IMR-90 (cell line): ENCODE measurements at regions not wholly inside any gene's neighbourhood (a gene's known extent, or its start where the extent isn't known, plus 50 kb on each side); places are given as distances from the start of the nearest gene placed in this dataset.

Experiments
- ATAC-seq: fragments of 200-7000 bp; cut with Tn5 transposase; 2 replicates; pipeline ENCODE4 v1.9.1; 2020; ENCODE audit warnings: low read depth, mild to moderate bottlenecking, moderate library complexity
- BruUV-seq: library from RNA; stranded (reverse); fragments of 400-500 nt; replicated peaks from 2 replicates; lab custom pipeline; 2021; lab: Mats Ljungman, UMichigan
- CTCF ChIA-PET: fragments of 300-600 bp; formaldehyde crosslinking; extraction: SDS; loops from one replicate; lab custom pipeline; 2021; ENCODE audit warnings: antibody characterized with exemption; lab: Yijun Ruan, JAX
- POLR2A ChIA-PET: fragments of 300-600 bp; sonication (Branson Sonifier 250); formaldehyde crosslinking; loops from one replicate; lab custom pipeline; 2022; ENCODE audit warnings: antibody characterized with exemption; ENCODE audit not compliant: unreplicated experiment; lab: Charles Lee
- DNase-seq: peaks from one replicate; pipeline ENCODE4 v3.0.0; 2013
- H2AFZ ChIP-seq: replicated peaks from 2 replicates; pipeline ENCODE3; 2013; ENCODE audit warnings: low read length, mild to moderate bottlenecking; ENCODE audit not compliant: poor library complexity
- H2AK5ac ChIP-seq: 2 replicates; pipeline ENCODE4 v1.6.1; 2013; ENCODE audit warnings: low read depth, low read length, inconsistent platforms
- H2AK9ac ChIP-seq: replicated peaks from 2 replicates; pipeline ENCODE3; 2013; ENCODE audit warnings: mild to moderate bottlenecking, low read depth, low read length, moderate library complexity; ENCODE audit not compliant: poor library complexity
- H2BK120ac ChIP-seq: 2 replicates; pipeline ENCODE4 v1.6.1; 2013; ENCODE audit warnings: low read depth, low read length, inconsistent platforms
- H2BK15ac ChIP-seq: 3 replicates; pipeline ENCODE4 v1.6.1; 2013; ENCODE audit warnings: low read depth, low read length, inconsistent platforms
- H2BK20ac ChIP-seq: 2 replicates; pipeline ENCODE4 v1.6.1; 2013; ENCODE audit warnings: low read depth, mild to moderate bottlenecking, inconsistent platforms, low read length, moderate library complexity
- H2BK5ac ChIP-seq: 2 replicates; pipeline ENCODE4 v1.6.1; 2013; ENCODE audit warnings: mild to moderate bottlenecking, low read depth, low read length, inconsistent platforms; ENCODE audit not compliant: poor library complexity, severe bottlenecking
- H3K14ac ChIP-seq: replicated peaks from 2 replicates; pipeline ENCODE4 v1.6.1; 2013; ENCODE audit warnings: low read depth, low read length, inconsistent platforms
- H3K18ac ChIP-seq: 2 replicates; pipeline ENCODE4 v1.6.1; 2013; ENCODE audit warnings: low read depth, low read length, control low read depth
- H3K23ac ChIP-seq: 2 replicates; pipeline ENCODE4 v1.6.1; 2013; ENCODE audit warnings: low read depth, low read length, inconsistent platforms
- H3K27ac ChIP-seq: 2 replicates; pipeline ENCODE4 v1.5.1; 2013; ENCODE audit warnings: mild to moderate bottlenecking, control low read depth, low read length; ENCODE audit not compliant: insufficient read depth
- H3K27me3 ChIP-seq: 2 replicates; pipeline ENCODE4 v1.6.1; 2013; ENCODE audit warnings: low read length; ENCODE audit not compliant: control insufficient read depth, insufficient read depth
- H3K36me3 ChIP-seq: 2 replicates; pipeline ENCODE4 v1.6.1; 2013; ENCODE audit warnings: low read length, mixed read lengths; ENCODE audit not compliant: control insufficient read depth, insufficient read depth
- H3K4ac ChIP-seq: 2 replicates; pipeline ENCODE4 v1.6.1; 2013; ENCODE audit warnings: low read depth, low read length, inconsistent platforms
- H3K4me1 ChIP-seq: 2 replicates; pipeline ENCODE4 v1.6.1; 2013; ENCODE audit warnings: low read length, mixed read lengths; ENCODE audit not compliant: control insufficient read depth, insufficient read depth
- H3K4me2 ChIP-seq: 2 replicates; pipeline ENCODE4 v1.6.1; 2013; ENCODE audit warnings: low read depth, mild to moderate bottlenecking, control low read depth, low read length, moderate library complexity
- H3K4me3 ChIP-seq: 2 replicates; pipeline ENCODE4 v1.5.1; 2013; ENCODE audit warnings: low read depth, mild to moderate bottlenecking, control low read depth, low read length, moderate library complexity; ENCODE audit not compliant: insufficient read depth
- H3K56ac ChIP-seq: 2 replicates; pipeline ENCODE4 v1.6.1; 2013; ENCODE audit warnings: low read length, inconsistent platforms; ENCODE audit not compliant: insufficient read depth; ENCODE audit errors: extremely low read depth
- H3K79me1 ChIP-seq, 2 experiments: 2 replicates each; pipeline ENCODE4 v1.6.1; 2013; ENCODE audit warnings: low read length in 2 of 2, inconsistent platforms in 1 of 2, low read depth in 1 of 2
- H3K9ac ChIP-seq: 2 replicates; pipeline ENCODE4 v1.6.1; 2013; ENCODE audit warnings: low read depth, low read length, control low read depth
- H3K9me1 ChIP-seq: 2 replicates; pipeline ENCODE4 v1.6.1; 2013; ENCODE audit warnings: low read length, inconsistent platforms; ENCODE audit not compliant: insufficient read depth
- H3K9me3 ChIP-seq: 2 replicates; pipeline ENCODE4 v1.6.1; 2013; ENCODE audit warnings: low read length; ENCODE audit not compliant: control insufficient read depth, insufficient read depth
- H4K20me1 ChIP-seq: 2 replicates; pipeline ENCODE4 v1.6.1; 2013; ENCODE audit warnings: low read length, inconsistent platforms; ENCODE audit not compliant: insufficient read depth
- H4K5ac ChIP-seq: 2 replicates; pipeline ENCODE4 v1.6.1; 2013; ENCODE audit warnings: mild to moderate bottlenecking, low read depth, low read length, control low read depth
- H4K8ac ChIP-seq, 2 experiments: 2 replicates each; pipeline ENCODE4 v1.6.1; 2013; ENCODE audit warnings: low read depth in 2 of 2, low read length in 2 of 2, control low read depth in 1 of 2, inconsistent platforms in 1 of 2
- H4K91ac ChIP-seq: 2 replicates; pipeline ENCODE4 v1.6.1; 2013; ENCODE audit warnings: low read depth, low read length, inconsistent platforms; ENCODE audit not compliant: insufficient read depth
- BHLHE40 ChIP-seq: fragments of 150-350 bp; IDR thresholded peaks from 2 replicates; pipeline ENCODE4 v1.6.1; 2016; ENCODE audit warnings: mild to moderate bottlenecking, low read depth, low read length
- CEBPB ChIP-seq: IDR thresholded peaks from 2 replicates; pipeline ENCODE4 v1.6.1; 2012; ENCODE audit warnings: low read depth, low read length, improper control_type of control experiment
- CHD1 ChIP-seq: IDR thresholded peaks from 2 replicates; pipeline ENCODE4 v1.6.1; 2012; ENCODE audit warnings: low read depth, low read length, improper control_type of control experiment
- CTCF ChIP-seq: conservative IDR thresholded peaks from 2 replicates; pipeline ENCODE4 v1.5.1; 2012; ENCODE audit warnings: mild to moderate bottlenecking, low read depth, low read length, improper control_type of control experiment
- ELK1 ChIP-seq: fragments of 150-350 bp; IDR thresholded peaks from 2 replicates; pipeline ENCODE4 v1.6.1; 2016; ENCODE audit warnings: low read depth, mild to moderate bottlenecking, low read length, moderate library complexity, borderline replicate concordance
- FOS ChIP-seq: fragments of 150-350 bp; IDR thresholded peaks from 2 replicates; pipeline ENCODE4 v1.6.1; 2016; ENCODE audit warnings: low read depth, low read length
- MAFK ChIP-seq: IDR thresholded peaks from 2 replicates; pipeline ENCODE4 v1.6.1; 2012; ENCODE audit warnings: low read depth, low read length, improper control_type of control experiment
- MAZ ChIP-seq: IDR thresholded peaks from 2 replicates; pipeline ENCODE4 v1.6.1; 2012; ENCODE audit warnings: low read depth, mild to moderate bottlenecking, low read length, improper control_type of control experiment, moderate library complexity, borderline replicate concordance
- MXI1 ChIP-seq: IDR thresholded peaks from 2 replicates; pipeline ENCODE4 v1.6.1; 2012; ENCODE audit warnings: low read depth, mild to moderate bottlenecking, low read length, moderate library complexity, borderline replicate concordance
- NFE2L2 ChIP-seq: fragments of 150-350 bp; IDR thresholded peaks from 2 replicates; pipeline ENCODE4 v1.6.1; 2016; ENCODE audit warnings: low read depth, mild to moderate bottlenecking, low read length
- POLR2A ChIP-seq: IDR thresholded peaks from 2 replicates; pipeline ENCODE4 v1.6.1; 2012; ENCODE audit warnings: mild to moderate bottlenecking, low read depth, low read length
- RAD21 ChIP-seq: IDR thresholded peaks from 2 replicates; pipeline ENCODE4 v1.6.1; 2012; ENCODE audit warnings: low read length, improper control_type of control experiment
- RCOR1 ChIP-seq: IDR thresholded peaks from 2 replicates; pipeline ENCODE4 v1.6.1; 2012; ENCODE audit warnings: mild to moderate bottlenecking, low read length, improper control_type of control experiment; ENCODE audit not compliant: insufficient replicate concordance
- RFX5 ChIP-seq: IDR thresholded peaks from 2 replicates; pipeline ENCODE4 v1.8.0; 2012; ENCODE audit warnings: low read depth, mild to moderate bottlenecking, low read length, moderate library complexity
- SMC3 ChIP-seq: fragments of 150-350 bp; IDR thresholded peaks from 2 replicates; pipeline ENCODE4 v1.6.1; 2016; ENCODE audit warnings: low read depth, mild to moderate bottlenecking, antibody characterized with exemption, low read length, moderate library complexity
- USF2 ChIP-seq: fragments of 150-350 bp; IDR thresholded peaks from 2 replicates; pipeline ENCODE4 v1.6.1; 2017; ENCODE audit warnings: mild to moderate bottlenecking, antibody characterized with exemption, low read length, low read depth
- WGBS, 2 experiments: methylation state at CpG; one replicate each; pipeline versions ENCODE4 v1.1.5 to v1.1.7; 2013; ENCODE audit warnings: missing lambda C conversion rate in 2 of 2; ENCODE audit not compliant: insufficient read length in 1 of 2; ENCODE audit errors: extremely low coverage in 2 of 2; 5-methylcytosine and 5-hydroxymethylcytosine counted together
- dilution Hi-C: fragments of 300-500 bp; cut with HindIII; formaldehyde crosslinking; loops from one replicate; pipeline ENCODE4 v1.14.3; 2018; ENCODE audit warnings: low sequenced_read_pairs; ENCODE audit not compliant: unreplicated experiment
- in situ Hi-C: fragments of 300-500 bp; cut with MboI; formaldehyde crosslinking; loops from 3 replicates; pipeline ENCODE4 v1.14.3; 2019; ENCODE audit warnings: low sequenced_read_pairs, inconsistent platforms, mixed read lengths
- intact Hi-C: fragments of 100-400 bp; cut with micrococcal nuclease; formaldehyde crosslinking; loops from 2 replicates; pipeline ENCODE4 v1.10.0; 2022

GRCh38 chr4:24065974-24066373 is 176.1 kb upstream of the PPARGC1A start:
- in situ Hi-C loops (no loop called here), intact Hi-C loops (no loop called here), dilution Hi-C loops (no loop called here)
- Histone ChIP-seq H3K27ac (no peak overlapping the region), H4K20me1 (no peaks in the 10 kb centered on the region), H3K4me3 (no peak overlapping the region), H3K9me3 (no peaks in the 10 kb centered on the region), H3K9ac (no peak overlapping the region), H3K4ac (no peak overlapping the region), H3K23ac (no peak overlapping the region), H3K4me2 (no peak overlapping the region), H3K18ac (no peak overlapping the region), H3K36me3 (no peaks in the 10 kb centered on the region), H2AK9ac (no peak overlapping the region), H4K5ac (no peak overlapping the region), H2AFZ (no peak overlapping the region), H2BK20ac (no peak overlapping the region; the same call in 1 of the 2 replicates), H3K56ac (no peak overlapping the region), H2BK5ac (no peak overlapping the region), H3K9me1 (peaks cover 16% of the 10 kb centered on the region), H2AK5ac (0 out of 2 replicates have a peak overlapping the region, but pooled peaks have one; percentile 51), H2BK15ac (no peak overlapping the region), H4K91ac (no peak overlapping the region; the same call in 1 of the 2 replicates), H4K8ac (no peak overlapping the region), H3K27me3 (no peaks in the 10 kb centered on the region), H3K4me1 (peaks cover 14% of the 10 kb centered on the region), H3K79me1 (no peaks in the 10 kb centered on the region; a peak in 1 of 4 replicates), H3K14ac (no peak overlapping the region), H2BK120ac (no peak overlapping the region)
- 100% methylated on average over 1 of the region's 9 CpGs; no CpG with 5 or more reads in 1 of the 2 experiments for WGBS, 2 experiments
- POLR2A ChIA-PET: no interaction called here
- ATAC-seq: no peak
- no TSS peak for BruUV-seq
- no peak for DNase-seq
- TF ChIP-seq NFE2L2: no peak
- TF ChIP-seq CHD1: no peak
- TF ChIP-seq BHLHE40: no peak
- TF ChIP-seq RAD21: no peak
- no peak for TF ChIP-seq MAZ
- TF ChIP-seq CTCF: no peak
- TF ChIP-seq MAFK: no peak
- no peak for TF ChIP-seq FOS
- TF ChIP-seq USF2: no peak
- TF ChIP-seq RFX5: no peak
- TF ChIP-seq POLR2A: no peak
- TF ChIP-seq ELK1: no peak
- TF ChIP-seq MXI1: no peak
- TF ChIP-seq SMC3: no peak
- TF ChIP-seq RCOR1: no peak
- no peak for TF ChIP-seq CEBPB
- CTCF ChIA-PET: interaction anchor here (1.1 kb wide), 1 partner anchor 11 kb away, joined by 4 read pairs; no protein-coding TSS in a partner anchor
